IMR-90 (cell line): ENCODE measurements at regions not wholly inside any gene's neighbourhood (a gene's known extent, or its start where the extent isn't known, plus 50 kb on each side); places are given as distances from the start of the nearest gene placed in this dataset.

Experiments used
- ATAC-seq: fragments of 200-7000 bp; cut with Tn5 transposase; 2 replicates; pipeline ENCODE4 v1.9.1; 2020; ENCODE audit warnings: low read depth, mild to moderate bottlenecking, moderate library complexity
- BruUV-seq: library from RNA; stranded (reverse); fragments of 400-500 nt; replicated peaks from 2 replicates; lab custom pipeline; 2021; lab: Mats Ljungman, UMichigan
- CTCF ChIA-PET: fragments of 300-600 bp; formaldehyde crosslinking; extraction: SDS; loops from one replicate; lab custom pipeline; 2021; ENCODE audit warnings: antibody characterized with exemption; lab: Yijun Ruan, JAX
- POLR2A ChIA-PET: fragments of 300-600 bp; sonication (Branson Sonifier 250); formaldehyde crosslinking; loops from one replicate; lab custom pipeline; 2022; ENCODE audit warnings: antibody characterized with exemption; ENCODE audit not compliant: unreplicated experiment; lab: Charles Lee
- DNase-seq: peaks from one replicate; pipeline ENCODE4 v3.0.0; 2013
- H2AFZ ChIP-seq: replicated peaks from 2 replicates; pipeline ENCODE3; 2013; ENCODE audit warnings: low read length, mild to moderate bottlenecking; ENCODE audit not compliant: poor library complexity
- H2AK5ac ChIP-seq: 2 replicates; pipeline ENCODE4 v1.6.1; 2013; ENCODE audit warnings: low read depth, low read length, inconsistent platforms
- H2AK9ac ChIP-seq: replicated peaks from 2 replicates; pipeline ENCODE3; 2013; ENCODE audit warnings: mild to moderate bottlenecking, low read depth, low read length, moderate library complexity; ENCODE audit not compliant: poor library complexity
- H2BK120ac ChIP-seq: 2 replicates; pipeline ENCODE4 v1.6.1; 2013; ENCODE audit warnings: low read depth, low read length, inconsistent platforms
- H2BK15ac ChIP-seq: 3 replicates; pipeline ENCODE4 v1.6.1; 2013; ENCODE audit warnings: low read depth, low read length, inconsistent platforms
- H2BK20ac ChIP-seq: 2 replicates; pipeline ENCODE4 v1.6.1; 2013; ENCODE audit warnings: low read depth, mild to moderate bottlenecking, inconsistent platforms, low read length, moderate library complexity
- H2BK5ac ChIP-seq: 2 replicates; pipeline ENCODE4 v1.6.1; 2013; ENCODE audit warnings: mild to moderate bottlenecking, low read depth, low read length, inconsistent platforms; ENCODE audit not compliant: poor library complexity, severe bottlenecking
- H3K14ac ChIP-seq: replicated peaks from 2 replicates; pipeline ENCODE4 v1.6.1; 2013; ENCODE audit warnings: low read depth, low read length, inconsistent platforms
- H3K18ac ChIP-seq: 2 replicates; pipeline ENCODE4 v1.6.1; 2013; ENCODE audit warnings: low read depth, low read length, control low read depth
- H3K23ac ChIP-seq: 2 replicates; pipeline ENCODE4 v1.6.1; 2013; ENCODE audit warnings: low read depth, low read length, inconsistent platforms
- H3K27ac ChIP-seq: 2 replicates; pipeline ENCODE4 v1.5.1; 2013; ENCODE audit warnings: mild to moderate bottlenecking, control low read depth, low read length; ENCODE audit not compliant: insufficient read depth
- H3K27me3 ChIP-seq: 2 replicates; pipeline ENCODE4 v1.6.1; 2013; ENCODE audit warnings: low read length; ENCODE audit not compliant: control insufficient read depth, insufficient read depth
- H3K36me3 ChIP-seq: 2 replicates; pipeline ENCODE4 v1.6.1; 2013; ENCODE audit warnings: low read length, mixed read lengths; ENCODE audit not compliant: control insufficient read depth, insufficient read depth
- H3K4ac ChIP-seq: 2 replicates; pipeline ENCODE4 v1.6.1; 2013; ENCODE audit warnings: low read depth, low read length, inconsistent platforms
- H3K4me1 ChIP-seq: 2 replicates; pipeline ENCODE4 v1.6.1; 2013; ENCODE audit warnings: low read length, mixed read lengths; ENCODE audit not compliant: control insufficient read depth, insufficient read depth
- H3K4me2 ChIP-seq: 2 replicates; pipeline ENCODE4 v1.6.1; 2013; ENCODE audit warnings: low read depth, mild to moderate bottlenecking, control low read depth, low read length, moderate library complexity
- H3K4me3 ChIP-seq: 2 replicates; pipeline ENCODE4 v1.5.1; 2013; ENCODE audit warnings: low read depth, mild to moderate bottlenecking, control low read depth, low read length, moderate library complexity; ENCODE audit not compliant: insufficient read depth
- H3K56ac ChIP-seq: 2 replicates; pipeline ENCODE4 v1.6.1; 2013; ENCODE audit warnings: low read length, inconsistent platforms; ENCODE audit not compliant: insufficient read depth; ENCODE audit errors: extremely low read depth
- H3K79me1 ChIP-seq, 2 experiments: 2 replicates each; pipeline ENCODE4 v1.6.1; 2013; ENCODE audit warnings: low read length in 2 of 2, inconsistent platforms in 1 of 2, low read depth in 1 of 2
- H3K9ac ChIP-seq: 2 replicates; pipeline ENCODE4 v1.6.1; 2013; ENCODE audit warnings: low read depth, low read length, control low read depth
- H3K9me1 ChIP-seq: 2 replicates; pipeline ENCODE4 v1.6.1; 2013; ENCODE audit warnings: low read length, inconsistent platforms; ENCODE audit not compliant: insufficient read depth
- H3K9me3 ChIP-seq: 2 replicates; pipeline ENCODE4 v1.6.1; 2013; ENCODE audit warnings: low read length; ENCODE audit not compliant: control insufficient read depth, insufficient read depth
- H4K20me1 ChIP-seq: 2 replicates; pipeline ENCODE4 v1.6.1; 2013; ENCODE audit warnings: low read length, inconsistent platforms; ENCODE audit not compliant: insufficient read depth
- H4K5ac ChIP-seq: 2 replicates; pipeline ENCODE4 v1.6.1; 2013; ENCODE audit warnings: mild to moderate bottlenecking, low read depth, low read length, control low read depth
- H4K8ac ChIP-seq, 2 experiments: 2 replicates each; pipeline ENCODE4 v1.6.1; 2013; ENCODE audit warnings: low read depth in 2 of 2, low read length in 2 of 2, control low read depth in 1 of 2, inconsistent platforms in 1 of 2
- H4K91ac ChIP-seq: 2 replicates; pipeline ENCODE4 v1.6.1; 2013; ENCODE audit warnings: low read depth, low read length, inconsistent platforms; ENCODE audit not compliant: insufficient read depth
- BHLHE40 ChIP-seq: fragments of 150-350 bp; IDR thresholded peaks from 2 replicates; pipeline ENCODE4 v1.6.1; 2016; ENCODE audit warnings: mild to moderate bottlenecking, low read depth, low read length
- CEBPB ChIP-seq: IDR thresholded peaks from 2 replicates; pipeline ENCODE4 v1.6.1; 2012; ENCODE audit warnings: low read depth, low read length, improper control_type of control experiment
- CHD1 ChIP-seq: IDR thresholded peaks from 2 replicates; pipeline ENCODE4 v1.6.1; 2012; ENCODE audit warnings: low read depth, low read length, improper control_type of control experiment
- CTCF ChIP-seq: conservative IDR thresholded peaks from 2 replicates; pipeline ENCODE4 v1.5.1; 2012; ENCODE audit warnings: mild to moderate bottlenecking, low read depth, low read length, improper control_type of control experiment
- FOS ChIP-seq: fragments of 150-350 bp; IDR thresholded peaks from 2 replicates; pipeline ENCODE4 v1.6.1; 2016; ENCODE audit warnings: low read depth, low read length
- MAFK ChIP-seq: IDR thresholded peaks from 2 replicates; pipeline ENCODE4 v1.6.1; 2012; ENCODE audit warnings: low read depth, low read length, improper control_type of control experiment
- MAZ ChIP-seq: IDR thresholded peaks from 2 replicates; pipeline ENCODE4 v1.6.1; 2012; ENCODE audit warnings: low read depth, mild to moderate bottlenecking, low read length, improper control_type of control experiment, moderate library complexity, borderline replicate concordance
- MXI1 ChIP-seq: IDR thresholded peaks from 2 replicates; pipeline ENCODE4 v1.6.1; 2012; ENCODE audit warnings: low read depth, mild to moderate bottlenecking, low read length, moderate library complexity, borderline replicate concordance
- NFE2L2 ChIP-seq: fragments of 150-350 bp; IDR thresholded peaks from 2 replicates; pipeline ENCODE4 v1.6.1; 2016; ENCODE audit warnings: low read depth, mild to moderate bottlenecking, low read length
- POLR2A ChIP-seq: IDR thresholded peaks from 2 replicates; pipeline ENCODE4 v1.6.1; 2012; ENCODE audit warnings: mild to moderate bottlenecking, low read depth, low read length
- RAD21 ChIP-seq: IDR thresholded peaks from 2 replicates; pipeline ENCODE4 v1.6.1; 2012; ENCODE audit warnings: low read length, improper control_type of control experiment
- RCOR1 ChIP-seq: IDR thresholded peaks from 2 replicates; pipeline ENCODE4 v1.6.1; 2012; ENCODE audit warnings: mild to moderate bottlenecking, low read length, improper control_type of control experiment; ENCODE audit not compliant: insufficient replicate concordance
- RFX5 ChIP-seq: IDR thresholded peaks from 2 replicates; pipeline ENCODE4 v1.8.0; 2012; ENCODE audit warnings: low read depth, mild to moderate bottlenecking, low read length, moderate library complexity
- SMC3 ChIP-seq: fragments of 150-350 bp; IDR thresholded peaks from 2 replicates; pipeline ENCODE4 v1.6.1; 2016; ENCODE audit warnings: low read depth, mild to moderate bottlenecking, antibody characterized with exemption, low read length, moderate library complexity
- WGBS, 2 experiments: methylation state at CpG; one replicate each; pipeline versions ENCODE4 v1.1.5 to v1.1.7; 2013; ENCODE audit warnings: missing lambda C conversion rate in 2 of 2; ENCODE audit not compliant: insufficient read length in 1 of 2; ENCODE audit errors: extremely low coverage in 2 of 2; 5-methylcytosine and 5-hydroxymethylcytosine counted together
- dilution Hi-C: fragments of 300-500 bp; cut with HindIII; formaldehyde crosslinking; loops from one replicate; pipeline ENCODE4 v1.14.3; 2018; ENCODE audit warnings: low sequenced_read_pairs; ENCODE audit not compliant: unreplicated experiment
- in situ Hi-C: fragments of 300-500 bp; cut with MboI; formaldehyde crosslinking; loops from 3 replicates; pipeline ENCODE4 v1.14.3; 2019; ENCODE audit warnings: low sequenced_read_pairs, inconsistent platforms, mixed read lengths
- intact Hi-C: fragments of 100-400 bp; cut with micrococcal nuclease; formaldehyde crosslinking; loops from 2 replicates; pipeline ENCODE4 v1.10.0; 2022
- TF ChIP-seq, protein P1 (sequence below): fragments of 150-350 bp; IDR thresholded peaks from 2 replicates; pipeline ENCODE4 v1.6.1; 2017; ENCODE audit warnings: mild to moderate bottlenecking, antibody characterized with exemption, low read length, low read depth
- TF ChIP-seq, protein P2 (sequence below): fragments of 150-350 bp; IDR thresholded peaks from 2 replicates; pipeline ENCODE4 v1.6.1; 2016; ENCODE audit warnings: low read depth, mild to moderate bottlenecking, low read length, moderate library complexity, borderline replicate concordance

DNA sequence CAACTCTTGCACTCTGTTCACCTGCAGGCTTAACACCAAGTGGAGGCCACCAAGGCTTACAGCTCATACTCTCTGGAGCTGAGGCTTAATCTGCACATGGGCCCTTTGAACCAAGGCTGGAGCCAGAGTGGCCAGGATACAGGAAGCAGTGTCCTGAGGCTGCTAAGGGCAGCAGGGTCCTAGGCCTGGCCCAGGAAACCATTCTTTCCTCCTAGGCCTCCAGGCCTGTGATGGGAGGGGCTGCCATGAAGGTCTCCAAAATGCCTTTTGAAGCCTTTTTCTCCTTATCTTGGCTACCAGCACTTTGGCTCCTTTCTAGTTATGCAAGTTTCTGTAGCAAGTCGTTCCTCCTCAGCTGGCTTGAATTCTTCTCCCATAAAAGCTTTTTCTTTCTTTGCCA lies 68.0 kb upstream of the GNAI1 start:
- no peak overlapping the region for H4K91ac ChIP-seq
- no peak overlapping the region for H4K8ac ChIP-seq
- H3K18ac ChIP-seq, result no peak overlapping the region
- intact Hi-C loops (loop anchor here (10.0 kb wide), 1 partner anchor 148 kb away; no protein-coding TSS in a partner anchor), dilution Hi-C loops (no loop called here), in situ Hi-C loops (no loop called here)
- no peak for TF ChIP-seq SMC3
- TF ChIP-seq FOS, result no peak
- TF ChIP-seq CEBPB, result no peak
- TF ChIP-seq RFX5, result no peak
- no peak for TF ChIP-seq RAD21
- TF ChIP-seq, protein P1, sequence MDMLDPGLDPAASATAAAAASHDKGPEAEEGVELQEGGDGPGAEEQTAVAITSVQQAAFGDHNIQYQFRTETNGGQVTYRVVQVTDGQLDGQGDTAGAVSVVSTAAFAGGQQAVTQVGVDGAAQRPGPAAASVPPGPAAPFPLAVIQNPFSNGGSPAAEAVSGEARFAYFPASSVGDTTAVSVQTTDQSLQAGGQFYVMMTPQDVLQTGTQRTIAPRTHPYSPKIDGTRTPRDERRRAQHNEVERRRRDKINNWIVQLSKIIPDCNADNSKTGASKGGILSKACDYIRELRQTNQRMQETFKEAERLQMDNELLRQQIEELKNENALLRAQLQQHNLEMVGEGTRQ, result no peak
- TF ChIP-seq, protein P2, sequence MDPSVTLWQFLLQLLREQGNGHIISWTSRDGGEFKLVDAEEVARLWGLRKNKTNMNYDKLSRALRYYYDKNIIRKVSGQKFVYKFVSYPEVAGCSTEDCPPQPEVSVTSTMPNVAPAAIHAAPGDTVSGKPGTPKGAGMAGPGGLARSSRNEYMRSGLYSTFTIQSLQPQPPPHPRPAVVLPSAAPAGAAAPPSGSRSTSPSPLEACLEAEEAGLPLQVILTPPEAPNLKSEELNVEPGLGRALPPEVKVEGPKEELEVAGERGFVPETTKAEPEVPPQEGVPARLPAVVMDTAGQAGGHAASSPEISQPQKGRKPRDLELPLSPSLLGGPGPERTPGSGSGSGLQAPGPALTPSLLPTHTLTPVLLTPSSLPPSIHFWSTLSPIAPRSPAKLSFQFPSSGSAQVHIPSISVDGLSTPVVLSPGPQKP, result no peak
- TF ChIP-seq NFE2L2, result no peak
- TF ChIP-seq CHD1, result no peak
- no peak for TF ChIP-seq BHLHE40
- TF ChIP-seq POLR2A, result no peak
- TF ChIP-seq MAZ, result no peak
- TF ChIP-seq RCOR1, result no peak
- no peak for TF ChIP-seq MXI1
- no peak for TF ChIP-seq CTCF
- no peak for TF ChIP-seq MAFK
- H3K36me3 ChIP-seq, result no peaks in the 10 kb centered on the region
- no CpG with 5 or more reads among the region's 1 CpG for WGBS, 2 experiments
- CTCF ChIA-PET, result no interaction called here
- H3K4me1 ChIP-seq, result peaks cover 3% of the 10 kb centered on the region
- no TSS peak for BruUV-seq
- no peaks in the 10 kb centered on the region for H3K79me1 ChIP-seq
- no peaks in the 10 kb centered on the region for H4K20me1 ChIP-seq
- no peak overlapping the region for H3K23ac ChIP-seq
- ATAC-seq (no peak), DNase-seq (no peak)
- no peaks in the 10 kb centered on the region for H3K27me3 ChIP-seq
- H3K9ac ChIP-seq, result no peak overlapping the region
- H3K4me3 ChIP-seq, result no peak overlapping the region
- no peak overlapping the region for H2AFZ ChIP-seq
- no peak overlapping the region for H2BK5ac ChIP-seq
- H2AK9ac ChIP-seq, result no peak overlapping the region
- H3K4me2 ChIP-seq, result no peak overlapping the region
- no peak overlapping the region for H2BK120ac ChIP-seq
- H3K27ac ChIP-seq, result no peak overlapping the region
- no peak overlapping the region for H3K4ac ChIP-seq
- H4K5ac ChIP-seq, result no peak overlapping the region
- no peak overlapping the region for H3K14ac ChIP-seq
- H3K56ac ChIP-seq, result no peak overlapping the region
- H2BK15ac ChIP-seq, result no peak overlapping the region
- POLR2A ChIA-PET, result no interaction called here
- peaks cover 3% of the 10 kb centered on the region; the same call in 1 of the 2 replicates for H3K9me1 ChIP-seq
- no peak overlapping the region for H2AK5ac ChIP-seq
- no peak overlapping the region for H2BK20ac ChIP-seq
- peaks cover 6% of the 10 kb centered on the region for H3K9me3 ChIP-seq
